GM23338 (cell line): ENCODE measurements at regions not wholly inside any gene's neighbourhood (a gene's known extent, or its start where the extent isn't known, plus 50 kb on each side); places are given as distances from the start of the nearest gene placed in this dataset.

Experiments
- CREB1 ChIP-seq: fragments of 250-450 bp; sonication (Bioruptor Pico); IDR thresholded peaks from 2 replicates; pipeline ENCODE4 v1.5.0; 2020; ENCODE audit warnings: low read depth, mild to moderate bottlenecking, moderate library complexity
- EZH2 ChIP-seq: fragments of 200-600 bp; sonication (generic); IDR thresholded peaks from one replicate; pipeline ENCODE4 v1.8.0; 2017; ENCODE audit warnings: antibody characterized with exemption, mild to moderate bottlenecking, low read depth; ENCODE audit not compliant: unreplicated experiment
- EZH2phosphoT487 ChIP-seq: fragments of 200-600 bp; sonication (generic); IDR thresholded peaks from one replicate; pipeline ENCODE4 v1.8.1; 2018; ENCODE audit warnings: antibody characterized with exemption; ENCODE audit not compliant: unreplicated experiment
- JUNB ChIP-seq: IDR thresholded peaks from one replicate; pipeline ENCODE4 v1.6.1; 2016; ENCODE audit warnings: antibody characterized with exemption; ENCODE audit not compliant: unreplicated experiment
- NANOG ChIP-seq: IDR thresholded peaks from 2 replicates; pipeline ENCODE4 v1.6.1; 2016; ENCODE audit warnings: antibody characterized with exemption, borderline replicate concordance
- POLR2AphosphoS5 ChIP-seq: IDR thresholded peaks from 2 replicates; pipeline ENCODE4 v1.6.1; 2016; ENCODE audit warnings: antibody characterized with exemption, low read depth
- STAT1 ChIP-seq: IDR thresholded peaks from one replicate; pipeline ENCODE4 v1.6.1; 2016; ENCODE audit warnings: antibody characterized with exemption; ENCODE audit not compliant: unreplicated experiment
- ZNF114 ChIP-seq: fragments of 250-450 bp; sonication (Bioruptor Pico); IDR thresholded peaks from 2 replicates; pipeline ENCODE4 v1.5.0; 2020; ENCODE audit warnings: mild to moderate bottlenecking, moderate library complexity
- ZNF331 ChIP-seq: fragments of 250-450 bp; sonication (Bioruptor Pico); IDR thresholded peaks from 2 replicates; pipeline ENCODE4 v1.5.0; 2020; ENCODE audit warnings: low read depth, mild to moderate bottlenecking, moderate library complexity
- TF ChIP-seq, protein P1 (sequence below): IDR thresholded peaks from one replicate; pipeline ENCODE4 v1.6.1; 2018; ENCODE audit warnings: antibody characterized with exemption; ENCODE audit not compliant: unreplicated experiment
- TF ChIP-seq, protein P2 (sequence below), 2 experiments: fragments of 200-600 bp in 1 of 2; sonication (generic) in 1 of 2; conservative IDR thresholded peaks; 2 replicates each; pipeline versions ENCODE4 v1.5.1 to v1.6.1; 2016 to 2017; ENCODE audit warnings: antibody characterized with exemption in 2 of 2, low read depth in 2 of 2, mild to moderate bottlenecking in 2 of 2, moderate library complexity in 1 of 2
- TF ChIP-seq, protein P3 (sequence below): IDR thresholded peaks from 2 replicates; pipeline ENCODE4 v1.6.1; 2016; ENCODE audit warnings: antibody characterized with exemption

DNA sequence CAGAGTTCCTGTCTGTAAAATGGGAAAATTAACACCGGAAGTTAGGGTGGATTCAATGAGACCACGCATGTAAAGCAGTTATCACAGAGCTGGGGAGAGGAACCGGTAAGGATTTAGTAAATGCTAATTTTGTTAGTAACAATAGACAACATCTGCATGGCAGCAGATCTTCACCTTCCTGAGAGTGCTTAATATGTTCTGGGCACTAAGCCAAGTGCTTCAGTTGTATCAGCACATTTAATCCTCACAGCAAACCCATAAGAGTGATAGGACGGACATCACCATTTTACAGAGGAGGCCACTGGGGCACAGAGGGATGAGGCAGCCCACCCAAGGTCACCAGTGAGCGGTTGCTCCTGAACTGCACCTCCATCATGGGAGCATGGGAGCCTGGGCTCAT lies 189.4 kb downstream of the WNT5A start:
- TF ChIP-seq EZH2 (no peak), STAT1 (no peak), JUNB (no peak), POLR2AphosphoS5 (no peak), EZH2phosphoT487 (no peak), ZNF331 (CRISPR knock-in tag) (no peak), CREB1 (CRISPR knock-in tag) (no peak), ZNF114 (CRISPR knock-in tag) (no peak), NANOG (no peak)
- TF ChIP-seq, protein P1, sequence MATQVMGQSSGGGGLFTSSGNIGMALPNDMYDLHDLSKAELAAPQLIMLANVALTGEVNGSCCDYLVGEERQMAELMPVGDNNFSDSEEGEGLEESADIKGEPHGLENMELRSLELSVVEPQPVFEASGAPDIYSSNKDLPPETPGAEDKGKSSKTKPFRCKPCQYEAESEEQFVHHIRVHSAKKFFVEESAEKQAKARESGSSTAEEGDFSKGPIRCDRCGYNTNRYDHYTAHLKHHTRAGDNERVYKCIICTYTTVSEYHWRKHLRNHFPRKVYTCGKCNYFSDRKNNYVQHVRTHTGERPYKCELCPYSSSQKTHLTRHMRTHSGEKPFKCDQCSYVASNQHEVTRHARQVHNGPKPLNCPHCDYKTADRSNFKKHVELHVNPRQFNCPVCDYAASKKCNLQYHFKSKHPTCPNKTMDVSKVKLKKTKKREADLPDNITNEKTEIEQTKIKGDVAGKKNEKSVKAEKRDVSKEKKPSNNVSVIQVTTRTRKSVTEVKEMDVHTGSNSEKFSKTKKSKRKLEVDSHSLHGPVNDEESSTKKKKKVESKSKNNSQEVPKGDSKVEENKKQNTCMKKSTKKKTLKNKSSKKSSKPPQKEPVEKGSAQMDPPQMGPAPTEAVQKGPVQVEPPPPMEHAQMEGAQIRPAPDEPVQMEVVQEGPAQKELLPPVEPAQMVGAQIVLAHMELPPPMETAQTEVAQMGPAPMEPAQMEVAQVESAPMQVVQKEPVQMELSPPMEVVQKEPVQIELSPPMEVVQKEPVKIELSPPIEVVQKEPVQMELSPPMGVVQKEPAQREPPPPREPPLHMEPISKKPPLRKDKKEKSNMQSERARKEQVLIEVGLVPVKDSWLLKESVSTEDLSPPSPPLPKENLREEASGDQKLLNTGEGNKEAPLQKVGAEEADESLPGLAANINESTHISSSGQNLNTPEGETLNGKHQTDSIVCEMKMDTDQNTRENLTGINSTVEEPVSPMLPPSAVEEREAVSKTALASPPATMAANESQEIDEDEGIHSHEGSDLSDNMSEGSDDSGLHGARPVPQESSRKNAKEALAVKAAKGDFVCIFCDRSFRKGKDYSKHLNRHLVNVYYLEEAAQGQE, result no peak
- TF ChIP-seq, protein P2, sequence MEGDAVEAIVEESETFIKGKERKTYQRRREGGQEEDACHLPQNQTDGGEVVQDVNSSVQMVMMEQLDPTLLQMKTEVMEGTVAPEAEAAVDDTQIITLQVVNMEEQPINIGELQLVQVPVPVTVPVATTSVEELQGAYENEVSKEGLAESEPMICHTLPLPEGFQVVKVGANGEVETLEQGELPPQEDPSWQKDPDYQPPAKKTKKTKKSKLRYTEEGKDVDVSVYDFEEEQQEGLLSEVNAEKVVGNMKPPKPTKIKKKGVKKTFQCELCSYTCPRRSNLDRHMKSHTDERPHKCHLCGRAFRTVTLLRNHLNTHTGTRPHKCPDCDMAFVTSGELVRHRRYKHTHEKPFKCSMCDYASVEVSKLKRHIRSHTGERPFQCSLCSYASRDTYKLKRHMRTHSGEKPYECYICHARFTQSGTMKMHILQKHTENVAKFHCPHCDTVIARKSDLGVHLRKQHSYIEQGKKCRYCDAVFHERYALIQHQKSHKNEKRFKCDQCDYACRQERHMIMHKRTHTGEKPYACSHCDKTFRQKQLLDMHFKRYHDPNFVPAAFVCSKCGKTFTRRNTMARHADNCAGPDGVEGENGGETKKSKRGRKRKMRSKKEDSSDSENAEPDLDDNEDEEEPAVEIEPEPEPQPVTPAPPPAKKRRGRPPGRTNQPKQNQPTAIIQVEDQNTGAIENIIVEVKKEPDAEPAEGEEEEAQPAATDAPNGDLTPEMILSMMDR (conservative IDR thresholded peaks at IDR 0.05; ENCODE audit: low read depth in 2 of 2), result no peak
- TF ChIP-seq, protein P3, sequence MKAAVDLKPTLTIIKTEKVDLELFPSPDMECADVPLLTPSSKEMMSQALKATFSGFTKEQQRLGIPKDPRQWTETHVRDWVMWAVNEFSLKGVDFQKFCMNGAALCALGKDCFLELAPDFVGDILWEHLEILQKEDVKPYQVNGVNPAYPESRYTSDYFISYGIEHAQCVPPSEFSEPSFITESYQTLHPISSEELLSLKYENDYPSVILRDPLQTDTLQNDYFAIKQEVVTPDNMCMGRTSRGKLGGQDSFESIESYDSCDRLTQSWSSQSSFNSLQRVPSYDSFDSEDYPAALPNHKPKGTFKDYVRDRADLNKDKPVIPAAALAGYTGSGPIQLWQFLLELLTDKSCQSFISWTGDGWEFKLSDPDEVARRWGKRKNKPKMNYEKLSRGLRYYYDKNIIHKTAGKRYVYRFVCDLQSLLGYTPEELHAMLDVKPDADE, result no peak
